HG03432 (cell line): ENCODE measurements at regions not wholly inside any gene's neighbourhood (a gene's known extent, or its start where the extent isn't known, plus 50 kb on each side); places are given as distances from the start of the nearest gene placed in this dataset.

ENCODE experiments used
- ATAC-seq: cut with Tn5 transposase; IDR thresholded peaks from one replicate; pipeline ENCODE4 v1.9.1; 2021; ENCODE audit warnings: mild to moderate bottlenecking, moderate library complexity; ENCODE audit not compliant: unreplicated experiment

- no peak for ATAC-seq
Measured at GRCh38 chr2:62305421-62306176, 109.7 kb downstream of the B3GNT2 start.

- no peak for ATAC-seq
Measured at GRCh38 chr2:62304429-62305417, 108.8 kb downstream of the B3GNT2 start.

- peak; percentile 27 for ATAC-seq
Measured at GRCh38 chr2:62303788-62304187, 107.9 kb downstream of the B3GNT2 start.

GRCh38 chr2:62302631-62303435 lies 106.9 kb downstream of the B3GNT2 start:
- ATAC-seq, result no peak

DNA sequence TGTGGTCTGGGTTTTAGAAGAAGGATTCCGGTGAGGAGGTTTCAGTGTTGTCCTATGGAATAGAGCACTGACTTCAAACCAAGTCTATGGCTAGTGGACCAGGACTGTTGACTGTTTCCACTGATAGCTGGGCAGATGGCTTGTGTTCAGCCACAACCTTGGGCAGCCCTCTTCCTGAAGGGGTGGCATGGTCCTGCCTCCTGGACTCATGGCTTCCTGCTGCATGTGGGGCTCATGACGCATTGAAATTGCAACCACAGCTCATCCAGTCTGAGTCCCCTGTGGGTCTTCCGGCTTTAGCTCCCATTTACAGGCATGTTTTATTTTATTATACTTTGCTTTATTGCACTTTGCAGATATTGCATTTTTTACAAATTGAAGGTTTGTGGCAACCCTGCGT lies 105.0 kb downstream of the B3GNT2 start:
- no peak for ATAC-seq

- ATAC-seq, result no peak
Measured at GRCh38 chr2:62297624-62298010, 101.7 kb downstream of the B3GNT2 start.

- ATAC-seq, result no peak
Measured at GRCh38 chr2:62296832-62297623, 101.1 kb downstream of the B3GNT2 start.

GRCh38 chr2:62296034-62296831 lies 100.3 kb downstream of the B3GNT2 start:
- no peak for ATAC-seq

DNA sequence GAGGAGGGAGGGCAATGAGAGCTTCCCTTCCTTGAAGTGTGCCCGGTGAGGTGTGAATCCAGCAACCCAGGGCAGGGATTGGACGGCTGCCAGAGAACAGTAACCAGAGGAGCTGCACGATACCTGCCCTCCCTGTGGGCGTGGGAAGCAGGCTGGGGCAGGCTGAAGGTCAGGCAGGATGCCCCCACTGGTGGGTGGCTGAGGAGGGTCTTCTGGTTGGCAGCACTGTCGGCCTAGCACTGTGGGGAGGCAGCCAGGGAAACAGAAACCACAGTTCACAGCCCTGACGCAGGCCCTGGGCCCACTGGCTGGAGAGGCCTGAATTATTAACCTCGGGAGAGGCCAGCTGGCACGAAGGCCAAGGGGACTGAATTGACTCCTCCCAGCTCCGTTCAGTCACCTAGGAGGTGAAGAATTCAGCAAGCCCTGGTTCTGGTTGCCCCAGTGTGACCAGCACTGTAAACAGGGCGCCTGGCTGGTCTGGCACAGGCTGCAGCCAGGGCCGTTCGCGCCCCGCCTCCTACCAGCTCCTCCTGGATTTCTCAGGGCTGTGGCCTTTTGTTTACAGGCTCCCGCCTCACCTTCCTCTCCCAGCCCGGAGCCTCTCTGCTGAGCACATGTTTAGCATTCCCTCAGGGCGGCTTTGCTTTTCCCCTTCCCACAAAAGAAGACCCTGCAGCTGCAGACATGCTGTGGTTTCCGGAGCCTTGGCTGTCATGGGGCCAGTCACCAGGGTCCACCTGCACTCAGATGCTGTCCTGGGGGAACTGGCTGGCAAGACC lies 97.8 kb downstream of the B3GNT2 start:
- ATAC-seq, result peak; percentile 83

DNA sequence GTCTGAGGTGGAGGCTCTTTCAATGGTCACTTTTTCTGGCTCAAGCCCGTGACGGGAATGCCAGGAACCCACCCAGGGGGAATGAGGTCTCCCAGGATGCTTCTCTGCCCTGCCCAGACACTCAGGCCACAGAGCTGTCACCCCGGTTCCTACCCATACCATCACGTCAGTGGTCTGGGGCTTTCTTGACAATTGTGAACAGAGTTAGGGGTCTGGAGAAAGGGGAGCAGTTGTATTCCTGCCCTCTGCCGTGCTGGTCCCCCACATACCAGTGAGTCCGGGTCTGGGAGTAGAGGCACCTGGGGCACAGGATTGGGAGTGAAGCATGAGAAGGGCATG lies 97.2 kb downstream of the B3GNT2 start:
- no peak for ATAC-seq

DNA sequence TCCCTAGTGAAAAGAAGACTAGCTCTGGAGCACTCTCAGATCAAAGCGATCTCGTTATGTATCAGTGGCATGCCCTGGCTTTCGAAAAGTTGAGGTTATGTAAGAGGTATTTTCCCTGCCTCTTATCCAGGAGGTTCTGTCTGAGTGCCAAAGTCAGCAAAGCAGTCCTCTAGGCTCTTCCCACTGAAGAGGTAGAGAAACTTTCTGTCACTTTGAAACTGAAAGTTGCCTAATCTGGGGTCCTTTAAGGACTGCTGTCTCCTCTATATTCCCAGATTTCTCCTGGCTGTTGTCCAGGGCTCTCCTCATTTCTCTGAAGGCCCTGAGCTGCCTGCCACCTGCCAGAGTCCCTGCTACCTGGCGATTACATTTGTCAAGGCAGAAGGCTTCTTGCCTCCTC lies 96.3 kb downstream of the B3GNT2 start:
- no peak for ATAC-seq

GRCh38 chr2:62291517-62292137 lies 95.7 kb downstream of the B3GNT2 start:
- no peak for ATAC-seq

- ATAC-seq, result no peak
Measured at GRCh38 chr2:62291052-62291451, 95.1 kb downstream of the B3GNT2 start.

DNA sequence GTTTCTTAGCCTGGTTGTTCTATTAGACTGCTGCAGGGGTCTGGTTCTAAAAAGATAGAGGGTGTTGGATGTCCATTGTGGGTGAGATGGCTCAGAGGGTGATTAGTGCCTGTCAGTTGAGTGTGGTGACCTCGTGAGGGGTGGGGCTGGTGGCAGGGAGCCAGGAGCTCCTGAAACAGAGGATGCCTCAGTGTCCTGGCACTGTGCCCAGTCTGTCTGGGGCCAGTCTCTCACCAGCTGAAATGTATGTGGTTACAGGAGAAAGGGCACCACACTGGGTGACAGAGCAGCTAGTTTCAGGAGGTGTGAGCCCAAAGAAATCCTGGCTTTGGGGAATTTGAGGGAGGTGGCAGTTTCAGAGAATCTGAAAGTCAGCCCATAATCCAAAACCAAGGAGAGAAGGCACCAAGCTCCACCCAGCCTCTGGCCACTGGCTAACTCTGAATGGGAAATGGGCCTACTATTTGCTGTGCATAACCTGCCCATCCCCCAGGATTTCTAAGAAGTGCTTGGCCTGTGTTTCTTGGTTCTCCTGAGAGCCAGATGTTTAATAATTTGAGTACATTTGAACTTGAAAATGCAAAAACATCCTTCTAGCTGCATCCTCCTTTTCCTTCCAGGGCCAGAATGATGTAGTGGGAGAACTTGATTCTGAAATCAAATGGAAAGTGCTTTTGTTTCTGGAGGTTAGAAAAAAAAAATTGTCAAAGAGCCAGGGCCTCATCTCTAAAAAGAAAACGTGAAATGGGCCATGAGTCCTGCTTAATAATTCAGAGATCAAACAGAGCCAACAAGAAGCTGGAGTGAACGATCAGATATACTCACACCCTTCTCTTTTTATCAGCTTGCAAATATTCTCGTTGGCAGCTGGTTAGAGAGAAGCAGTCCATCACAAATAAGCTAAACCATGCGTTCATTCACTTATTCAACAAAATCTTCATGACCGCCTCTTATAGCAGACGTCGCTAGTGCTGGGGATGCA lies 92.3 kb downstream of the B3GNT2 start:
- peak; percentile 84 for ATAC-seq

DNA sequence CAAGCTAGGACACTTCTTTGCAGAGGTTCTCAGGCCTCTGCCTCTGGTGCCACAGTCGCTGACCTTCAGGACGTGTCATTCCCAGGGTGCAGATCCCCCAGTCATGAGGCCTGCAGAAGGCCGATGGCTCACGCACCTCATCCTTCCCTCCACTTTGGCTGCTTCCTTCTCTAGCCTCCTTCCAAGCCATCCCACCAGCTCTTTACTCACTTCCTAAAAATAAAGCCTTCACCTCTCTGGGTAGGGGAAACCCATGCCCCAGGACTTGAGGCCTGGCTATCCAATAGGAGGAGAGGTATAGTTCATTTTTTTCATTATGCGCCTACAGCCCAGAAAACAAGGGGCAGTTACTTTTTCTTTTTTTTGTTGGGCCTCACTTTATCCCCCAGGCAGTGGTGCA lies 91.4 kb downstream of the B3GNT2 start:
- no peak for ATAC-seq

DNA sequence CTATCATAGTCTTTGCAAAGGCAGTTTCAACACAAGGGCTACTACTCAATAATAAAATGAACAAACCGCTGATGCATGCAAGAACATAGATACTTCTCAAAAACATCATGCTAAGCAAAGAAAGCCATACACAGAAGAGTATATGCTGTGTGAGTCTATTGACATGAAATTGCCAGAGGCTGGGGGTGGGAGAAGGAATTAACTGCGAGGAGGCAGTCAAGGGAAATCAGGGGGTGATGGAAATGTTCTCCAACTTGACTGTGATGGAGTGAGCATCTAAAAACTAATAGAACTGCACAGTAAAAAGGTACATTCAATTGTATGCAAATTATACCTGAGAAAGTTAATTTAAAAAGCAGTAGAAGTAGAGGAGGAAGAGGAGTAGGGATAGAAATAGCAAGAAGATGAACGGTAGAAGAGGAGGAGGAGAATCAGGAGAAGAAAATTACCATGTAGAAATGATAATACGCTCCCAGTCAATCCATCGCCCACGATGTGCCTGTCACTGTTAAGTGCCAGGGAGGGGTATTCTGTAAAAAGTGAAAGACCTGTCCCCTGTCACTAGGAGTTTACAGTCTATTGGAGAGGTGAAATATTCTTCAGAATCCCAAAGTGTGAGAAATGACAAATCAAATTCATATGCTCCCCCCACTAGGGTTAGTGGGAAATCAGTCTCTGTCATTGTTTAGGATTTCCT lies 90.3 kb downstream of the B3GNT2 start:
- ATAC-seq, result no peak

- no peak for ATAC-seq
Measured at GRCh38 chr2:62284980-62285379, 89.1 kb downstream of the B3GNT2 start.
